GM23248 (cell line): ENCODE measurements at regions not wholly inside any gene's neighbourhood (a gene's known extent, or its start where the extent isn't known, plus 50 kb on each side); places are given as distances from the start of the nearest gene placed in this dataset.

Source experiments
- EZH2 ChIP-seq: fragments of 200-600 bp; sonication (generic); IDR thresholded peaks from 2 replicates; pipeline ENCODE4 v1.6.1; 2018; ENCODE audit warnings: antibody characterized with exemption, mild to moderate bottlenecking; ENCODE audit not compliant: insufficient read depth, poor library complexity, severe bottlenecking
- EZH2phosphoT487 ChIP-seq: fragments of 200-600 bp; sonication (generic); IDR thresholded peaks from 2 replicates; pipeline ENCODE4 v1.6.1; 2018; ENCODE audit warnings: antibody characterized with exemption, moderate library complexity, mild to moderate bottlenecking, low read depth; ENCODE audit not compliant: insufficient read depth

DNA sequence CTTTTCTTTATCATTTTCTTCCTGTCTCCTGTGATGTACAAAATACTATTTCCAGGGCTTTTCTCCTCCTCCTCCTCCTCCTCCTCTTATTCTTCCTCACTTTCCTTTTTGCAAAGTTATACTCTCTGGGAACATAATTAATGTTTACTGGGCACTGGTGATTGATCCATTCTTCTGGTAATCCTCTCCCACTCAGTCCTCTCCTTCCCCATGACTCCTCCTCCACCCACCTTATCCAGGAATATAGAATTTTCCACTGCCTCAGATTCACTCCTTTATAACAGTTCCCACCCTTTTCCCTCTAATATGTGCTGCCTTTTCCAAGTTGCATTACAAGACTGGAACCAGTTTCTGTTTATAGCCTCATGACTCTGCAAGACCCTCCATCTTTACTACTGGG is 62.5 kb upstream of the IYD start:
- TF ChIP-seq EZH2 (no peak), EZH2phosphoT487 (no peak)
